Stomach smooth muscle (tissue), 2 donors: ENCODE measurements at regions not wholly inside any gene's neighbourhood (a gene's known extent, or its start where the extent isn't known, plus 50 kb on each side); places are given as distances from the start of the nearest gene placed in this dataset.
"Not testable (repeated sequence)": the region's sequence is repeated elsewhere in the genome, so short reads cannot be mapped to it uniquely, and the experiment has no call there.

Experiments
- H3K27ac ChIP-seq: one replicate; pipeline ENCODE4 v1.7.0; 2013; ENCODE audit warnings: mild to moderate bottlenecking, low read length, inconsistent platforms
- H3K27me3 ChIP-seq, 2 donors: one replicate each; pipeline ENCODE4 v1.7.0; 2013; ENCODE audit warnings: low read length in 2 of 2; ENCODE audit not compliant: insufficient read depth in 2 of 2, control insufficient read depth in 1 of 2
- H3K36me3 ChIP-seq, 2 donors: one replicate each; pipeline ENCODE4 v1.7.0; 2013; ENCODE audit warnings: low read length in 2 of 2; ENCODE audit not compliant: control insufficient read depth in 2 of 2, insufficient read depth in 2 of 2
- H3K4me1 ChIP-seq: one replicate; pipeline ENCODE4 v1.7.0; 2013; ENCODE audit warnings: low read length; ENCODE audit not compliant: control insufficient read depth, insufficient read depth
- H3K4me3 ChIP-seq, 2 donors: one replicate each; pipeline ENCODE4 v1.7.0; 2013; ENCODE audit warnings: low read length in 2 of 2
- H3K9ac ChIP-seq, 2 donors: one replicate each; pipeline ENCODE4 v1.7.0; 2013; ENCODE audit warnings: low read length in 2 of 2, mild to moderate bottlenecking in 1 of 2
- H3K9me3 ChIP-seq, 2 donors: one replicate each; pipeline ENCODE4 v1.7.0; 2013; ENCODE audit warnings: low read length in 2 of 2; ENCODE audit not compliant: control insufficient read depth in 2 of 2
- donor health status: healthy.
- donor health status: Pancreatic carcinoma.

GRCh38 chr9:3658964-3659363, 133.2 kb upstream of the RFX3 start:
- Histone ChIP-seq H3K4me1 (no peaks in the 10 kb centered on the region), H3K9ac (no peak overlapping the region), H3K4me3 (no peak overlapping the region), H3K27me3 (no peaks in the 10 kb centered on the region), H3K9me3 (no peaks in the 10 kb centered on the region), H3K36me3 (no peaks in the 10 kb centered on the region), H3K27ac (no peak overlapping the region)

GRCh38 chr9:3656224-3656623, 130.4 kb upstream of the RFX3 start:
- Histone ChIP-seq H3K4me1 (no peaks in the 10 kb centered on the region), H3K27ac (no peak overlapping the region)

GRCh38 chr9:3650994-3651622, 125.3 kb upstream of the RFX3 start:
- no peaks in the 10 kb centered on the region for H3K36me3 ChIP-seq
- no peak overlapping the region for H3K27ac ChIP-seq
- no peaks in the 10 kb centered on the region for H3K27me3 ChIP-seq
- no peaks in the 10 kb centered on the region for H3K9me3 ChIP-seq
- no peaks in the 10 kb centered on the region for H3K4me1 ChIP-seq
- H3K4me3 ChIP-seq = no peak overlapping the region
- H3K9ac ChIP-seq = no peak overlapping the region

More at GRCh38 chr9:3656224-3656623, 130.4 kb upstream of the RFX3 start:
- Histone ChIP-seq H3K9ac (no peak overlapping the region), H3K36me3 (no peaks in the 10 kb centered on the region), H3K4me3 (no peak overlapping the region), H3K9me3 (no peaks in the 10 kb centered on the region), H3K27me3 (no peaks in the 10 kb centered on the region)

- Histone ChIP-seq H3K9ac (no peak overlapping the region), H3K27me3 (no peaks in the 10 kb centered on the region), H3K27ac (no peak overlapping the region), H3K9me3 (no peaks in the 10 kb centered on the region), H3K4me1 (no peaks in the 10 kb centered on the region), H3K36me3 (no peaks in the 10 kb centered on the region), H3K4me3 (no peak overlapping the region)
These were observed 123.0 kb upstream of the RFX3 start for GRCh38 chr9:3648722-3649246.

- H3K9me3 ChIP-seq = no peaks in the 10 kb centered on the region
- no peak overlapping the region for H3K27ac ChIP-seq
- H3K4me1 ChIP-seq = no peaks in the 10 kb centered on the region
- no peak overlapping the region for H3K9ac ChIP-seq
- H3K4me3 ChIP-seq = no peak overlapping the region
- H3K36me3 ChIP-seq = no peaks in the 10 kb centered on the region
- no peaks in the 10 kb centered on the region for H3K27me3 ChIP-seq
These were observed 122.5 kb upstream of the RFX3 start for GRCh38 chr9:3648266-3648665.

GRCh38 chr9:3647652-3648051, 121.9 kb upstream of the RFX3 start:
- no peak overlapping the region for H3K9ac ChIP-seq
- no peaks in the 10 kb centered on the region for H3K36me3 ChIP-seq
- no peaks in the 10 kb centered on the region for H3K9me3 ChIP-seq
- no peak overlapping the region for H3K4me3 ChIP-seq
- no peaks in the 10 kb centered on the region for H3K27me3 ChIP-seq
- H3K27ac ChIP-seq = no peak overlapping the region
- no peaks in the 10 kb centered on the region for H3K4me1 ChIP-seq

- Histone ChIP-seq H3K4me1 (no peaks in the 10 kb centered on the region), H3K27ac (no peak overlapping the region)
These were observed 120.4 kb upstream of the RFX3 start for GRCh38 chr9:3646226-3646625.

GRCh38 chr9:3642075-3642474, 116.3 kb upstream of the RFX3 start:
- not testable (repeated sequence) for H3K27ac ChIP-seq

More at GRCh38 chr9:3646226-3646625, 120.4 kb upstream of the RFX3 start:
- no peaks in the 10 kb centered on the region for H3K36me3 ChIP-seq
- no peak overlapping the region for H3K4me3 ChIP-seq
- H3K9ac ChIP-seq = no peak overlapping the region
- H3K27me3 ChIP-seq = no peaks in the 10 kb centered on the region
- H3K9me3 ChIP-seq = no peaks in the 10 kb centered on the region

GRCh38 chr9:3629495-3629894, 103.7 kb upstream of the RFX3 start:
- no peaks in the 10 kb centered on the region for H3K27me3 ChIP-seq
- H3K36me3 ChIP-seq = no peaks in the 10 kb centered on the region
- no peaks in the 10 kb centered on the region for H3K9me3 ChIP-seq
- no peak overlapping the region for H3K4me3 ChIP-seq
- no peak overlapping the region for H3K27ac ChIP-seq
- peaks cover 6% of the 10 kb centered on the region for H3K4me1 ChIP-seq
- H3K9ac ChIP-seq = no peak overlapping the region

More at GRCh38 chr9:3642075-3642474, 116.3 kb upstream of the RFX3 start:
- H3K36me3 ChIP-seq, H3K9me3 ChIP-seq, H3K4me1 ChIP-seq, H3K4me3 ChIP-seq, H3K9ac ChIP-seq, H3K27me3 ChIP-seq: not testable (repeated sequence)

- no peak overlapping the region for H3K4me3 ChIP-seq
- no peak overlapping the region for H3K9ac ChIP-seq
- peaks cover 6% of the 10 kb centered on the region for H3K4me1 ChIP-seq
- H3K9me3 ChIP-seq = no peaks in the 10 kb centered on the region
- no peak overlapping the region for H3K27ac ChIP-seq
- H3K27me3 ChIP-seq = no peaks in the 10 kb centered on the region
- no peaks in the 10 kb centered on the region for H3K36me3 ChIP-seq
These were observed 102.4 kb upstream of the RFX3 start for GRCh38 chr9:3628239-3628638.

GRCh38 chr9:3608011-3608410, 82.2 kb upstream of the RFX3 start:
- Histone ChIP-seq H3K4me3 (no peak overlapping the region), H3K9ac (no peak overlapping the region), H3K27me3 (no peaks in the 10 kb centered on the region), H3K36me3 (no peaks in the 10 kb centered on the region), H3K9me3 (no peaks in the 10 kb centered on the region), H3K4me1 (no peaks in the 10 kb centered on the region), H3K27ac (no peak overlapping the region)
